Left forelimb (tissue), 1 donor: ENCODE measurements at regions not wholly inside any gene's neighbourhood (a gene's known extent, or its start where the extent isn't known, plus 50 kb on each side); places are given as distances from the start of the nearest gene placed in this dataset.

Experiments used
- DNase-seq: peaks from one replicate; pipeline ENCODE4 v3.0.0-alpha.2; 2018; ENCODE audit warnings: low spot score

GRCh38 chr4:38601244-38601915, 62.6 kb upstream of the KLF3 start:
- DNase-seq: no peak

GRCh38 chr4:38601916-38602291, 62.1 kb upstream of the KLF3 start:
- DNase-seq: no peak

GRCh38 chr4:38603652-38604051, 60.3 kb upstream of the KLF3 start:
- no peak for DNase-seq

- no peak for DNase-seq
Observed at GRCh38 chr4:38605181-38605752, 58.7 kb upstream of the KLF3 start.

- DNase-seq: no peak
Observed at GRCh38 chr4:38605753-38606586, 58.0 kb upstream of the KLF3 start.

GRCh38 chr4:38606587-38606905, 57.5 kb upstream of the KLF3 start:
- DNase-seq: no peak

GRCh38 chr4:38609614-38610013, 54.4 kb upstream of the KLF3 start:
- no peak for DNase-seq

GRCh38 chr4:38610521-38610920, 53.5 kb upstream of the KLF3 start:
- no peak for DNase-seq

- no peak for DNase-seq
Observed at GRCh38 chr4:38610966-38611431, 53.0 kb upstream of the KLF3 start.

GRCh38 chr4:38611676-38612075, 52.3 kb upstream of the KLF3 start:
- no peak for DNase-seq

GRCh38 chr4:38612646-38613414, 51.2 kb upstream of the KLF3 start:
- DNase-seq: no peak
